ENCODE measurements at regions not wholly inside any gene's neighbourhood (a gene's known extent, or its start where the extent isn't known, plus 50 kb on each side); places are given as distances from the start of the nearest gene placed in this dataset.

DNA sequence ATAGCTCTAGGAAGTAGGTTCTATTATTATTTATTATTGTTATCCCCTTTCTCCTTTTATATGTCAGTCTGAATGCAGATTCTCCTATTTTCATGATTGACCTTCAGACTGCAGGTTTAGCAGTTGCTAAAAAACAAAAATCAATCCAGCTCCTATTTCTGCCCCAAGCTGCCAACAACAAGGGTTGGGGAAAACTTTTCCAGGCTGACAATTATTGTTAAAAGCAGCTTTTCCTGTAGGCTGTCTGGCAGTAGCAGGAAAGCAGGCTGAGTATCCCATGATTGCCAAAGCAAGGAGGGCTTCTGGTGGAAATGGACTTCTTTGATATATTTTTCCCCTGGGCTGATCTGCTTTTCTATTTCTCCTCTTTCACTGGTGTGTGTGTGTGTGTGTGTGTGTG, 78.0 kb upstream of the CTLA4 start:
- TF ChIP-seq GATA3 (IDR thresholded peaks at IDR 0.05; ENCODE audit: low read depth, low read length), result no peak
- no peak for TF ChIP-seq GATA2 (IDR thresholded peaks at IDR 0.05; ENCODE audit: low read depth, low read length)

- TF ChIP-seq GATA2 (IDR thresholded peaks at IDR 0.05; ENCODE audit: low read depth, low read length) (no peak), GATA3 (IDR thresholded peaks at IDR 0.05; ENCODE audit: low read depth, low read length) (no peak)
These were observed 77.3 kb upstream of the CTLA4 start for GRCh38 chr2:203790134-203790852.

- TF ChIP-seq GATA3 (IDR thresholded peaks at IDR 0.05; ENCODE audit: low read depth, low read length) (no peak), GATA2 (IDR thresholded peaks at IDR 0.05; ENCODE audit: low read depth, low read length) (no peak)
These were observed 71.1 kb upstream of the CTLA4 start for GRCh38 chr2:203796248-203797010.

- TF ChIP-seq GATA2 (IDR thresholded peaks at IDR 0.05; ENCODE audit: low read depth, low read length) (no peak), GATA3 (IDR thresholded peaks at IDR 0.05; ENCODE audit: low read depth, low read length) (no peak)
These were observed 70.3 kb upstream of the CTLA4 start for GRCh38 chr2:203797276-203797675.

- TF ChIP-seq GATA2 (IDR thresholded peaks at IDR 0.05; ENCODE audit: low read depth, low read length), result no peak
- TF ChIP-seq GATA3 (IDR thresholded peaks at IDR 0.05; ENCODE audit: low read depth, low read length), result no peak
These were observed 69.9 kb upstream of the CTLA4 start for GRCh38 chr2:203797712-203798111.

- no peak for TF ChIP-seq GATA2 (IDR thresholded peaks at IDR 0.05; ENCODE audit: low read depth, low read length)
- no peak for TF ChIP-seq GATA3 (IDR thresholded peaks at IDR 0.05; ENCODE audit: low read depth, low read length)
These were observed 69.1 kb upstream of the CTLA4 start for GRCh38 chr2:203798296-203799087.

DNA sequence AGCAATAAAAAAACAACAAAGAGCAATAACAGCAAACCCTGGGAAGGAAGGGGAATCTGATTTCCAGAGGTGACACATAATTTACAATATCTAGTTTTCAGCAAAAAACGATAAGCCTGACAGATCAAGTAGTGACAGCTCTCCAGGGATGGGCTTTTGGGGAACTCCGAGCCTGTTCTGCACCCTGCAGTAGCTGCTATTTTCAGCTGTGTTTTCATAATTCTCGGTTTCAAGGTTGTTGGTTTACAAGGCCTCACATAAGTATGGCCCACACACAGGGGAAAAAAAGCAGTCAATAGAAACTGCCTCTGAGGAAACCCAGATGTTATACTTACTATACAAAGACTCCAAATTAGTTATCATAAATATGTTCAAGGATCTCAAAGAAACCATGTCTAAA, 67.7 kb upstream of the CTLA4 start:
- TF ChIP-seq GATA3 (IDR thresholded peaks at IDR 0.05; ENCODE audit: low read depth, low read length) (no peak), GATA2 (IDR thresholded peaks at IDR 0.05; ENCODE audit: low read depth, low read length) (no peak)

- TF ChIP-seq GATA3 (IDR thresholded peaks at IDR 0.05; ENCODE audit: low read depth, low read length) (no peak), GATA2 (IDR thresholded peaks at IDR 0.05; ENCODE audit: low read depth, low read length) (no peak)
These were observed 66.8 kb upstream of the CTLA4 start for GRCh38 chr2:203800783-203801182.

DNA sequence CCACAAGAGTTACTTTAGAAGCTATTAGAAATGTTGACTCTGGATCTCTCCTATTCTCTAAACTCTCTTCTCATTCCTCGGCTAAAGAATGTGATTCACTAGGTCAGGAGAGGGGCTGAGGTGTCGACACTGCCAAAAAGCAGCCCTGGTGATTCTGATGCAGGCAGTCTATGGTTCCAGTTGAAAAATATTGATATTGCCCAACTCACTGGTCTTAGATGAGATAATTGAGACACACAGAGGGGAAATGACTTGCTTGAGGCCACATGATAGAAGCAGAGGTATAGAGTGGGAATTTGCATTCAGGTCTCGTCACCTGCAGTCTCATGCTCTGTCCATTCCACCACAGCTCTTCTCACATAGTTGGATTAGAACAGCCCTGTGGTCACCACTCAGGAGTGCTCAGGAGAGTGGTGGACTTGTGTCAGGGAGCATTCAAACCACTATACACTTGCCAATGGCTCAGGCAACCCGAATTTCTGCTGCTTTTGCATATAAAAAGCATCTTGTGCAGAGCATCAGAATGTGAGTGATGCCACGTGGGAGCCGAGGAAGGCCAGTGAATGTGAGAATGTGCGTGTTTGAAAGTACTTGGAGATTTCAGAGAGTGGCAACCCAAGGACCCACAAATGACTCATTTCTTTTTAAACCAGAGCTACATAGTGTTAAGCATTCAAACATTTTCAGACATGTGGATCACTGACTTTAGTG, 65.1 kb upstream of the CTLA4 start:
- TF ChIP-seq GATA2 (IDR thresholded peaks at IDR 0.05; ENCODE audit: low read depth, low read length) (no peak), GATA3 (IDR thresholded peaks at IDR 0.05; ENCODE audit: low read depth, low read length) (no peak)

DNA sequence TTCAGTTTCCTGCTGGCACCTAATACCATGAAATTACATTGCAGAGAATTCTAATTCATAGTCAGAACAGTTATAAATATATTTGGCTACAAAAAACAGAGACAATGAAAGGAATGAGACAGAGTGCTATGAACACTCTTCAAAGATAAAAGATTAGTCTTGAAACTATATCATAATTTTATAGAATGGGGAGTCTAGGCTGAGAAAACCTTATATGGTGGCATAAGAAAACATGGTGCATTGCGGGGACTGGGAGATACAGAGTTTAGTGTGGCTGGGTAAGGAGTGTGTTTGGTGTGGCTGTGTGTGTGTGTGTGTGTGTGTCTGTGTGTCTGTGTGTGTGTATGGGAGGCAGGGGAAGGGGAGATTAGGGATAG, 64.5 kb upstream of the CTLA4 start:
- TF ChIP-seq GATA3 (IDR thresholded peaks at IDR 0.05; ENCODE audit: low read depth, low read length) (no peak), GATA2 (IDR thresholded peaks at IDR 0.05; ENCODE audit: low read depth, low read length) (no peak)

DNA sequence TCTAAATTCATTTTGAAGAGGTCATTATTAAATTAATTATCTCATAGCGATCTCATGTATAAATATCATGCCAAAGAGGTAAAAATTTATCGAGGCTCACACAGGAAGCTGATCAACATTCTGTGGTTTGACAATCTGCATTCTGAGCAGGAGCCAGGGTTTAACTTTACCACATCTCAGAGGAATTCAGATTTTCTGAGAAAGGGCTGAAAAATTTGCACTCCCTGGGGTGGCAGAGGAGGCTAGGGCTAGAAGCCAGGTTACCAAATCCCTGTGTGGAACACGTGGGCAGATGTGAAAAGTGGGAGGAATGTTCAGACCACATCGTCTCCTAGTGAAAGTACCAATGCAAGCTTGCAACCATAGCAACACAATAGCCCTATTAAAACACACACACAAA, 63.5 kb upstream of the CTLA4 start:
- no peak for TF ChIP-seq GATA3 (IDR thresholded peaks at IDR 0.05; ENCODE audit: low read depth, low read length)
- no peak for TF ChIP-seq GATA2 (IDR thresholded peaks at IDR 0.05; ENCODE audit: low read depth, low read length)

DNA sequence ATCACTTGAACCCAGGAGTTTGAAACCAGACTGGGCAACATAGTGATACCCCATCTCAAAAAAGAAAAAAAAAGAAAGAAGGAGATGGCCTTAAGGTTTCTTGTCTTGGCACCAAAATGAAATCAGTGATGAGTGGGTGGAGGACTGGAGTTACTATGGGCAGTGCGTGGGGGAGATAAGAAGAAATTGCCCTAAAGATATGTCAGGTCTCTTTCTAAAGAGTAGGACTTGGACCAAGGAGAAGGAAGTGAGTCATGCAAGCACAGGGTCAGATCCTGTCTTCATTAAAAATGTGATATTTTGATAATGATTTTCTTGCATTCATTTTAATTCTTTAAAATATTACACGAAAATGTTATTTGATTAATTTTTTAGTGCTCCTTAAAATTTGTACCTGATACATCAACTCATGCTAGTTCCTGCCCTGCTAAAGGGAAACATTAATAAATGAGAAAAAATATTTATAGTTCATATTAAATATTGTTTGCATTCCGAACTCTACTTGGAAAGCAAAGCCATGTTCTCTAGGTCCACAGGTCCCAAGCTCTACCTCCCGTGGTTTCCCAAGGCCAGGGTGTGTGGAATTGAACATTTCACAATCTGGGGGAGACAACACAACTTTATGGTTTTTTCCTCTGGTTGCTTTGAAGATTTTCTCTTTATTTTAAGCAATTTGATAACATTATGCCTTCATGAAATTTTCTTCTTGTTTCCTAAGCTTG, 62.6 kb upstream of the CTLA4 start:
- TF ChIP-seq GATA2 (IDR thresholded peaks at IDR 0.05; ENCODE audit: low read depth, low read length) (no peak), GATA3 (IDR thresholded peaks at IDR 0.05; ENCODE audit: low read depth, low read length) (no peak)

DNA sequence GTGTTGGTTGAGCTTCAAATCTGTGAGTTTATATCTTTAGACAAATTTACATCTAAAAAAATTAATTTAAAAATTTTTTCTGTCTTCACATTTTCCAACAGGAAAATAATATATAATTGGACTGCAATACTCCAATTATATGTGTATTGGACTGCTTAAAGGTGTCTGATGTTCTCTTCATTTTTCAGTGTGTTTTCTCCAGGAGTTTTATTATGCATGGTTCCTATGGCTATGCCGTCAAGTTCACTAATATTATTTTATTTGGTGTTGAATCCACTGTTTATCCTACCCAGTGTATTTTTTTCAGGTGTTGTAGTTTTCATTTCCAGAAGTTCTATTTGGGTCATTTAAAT, 62.1 kb upstream of the CTLA4 start:
- TF ChIP-seq GATA2 (IDR thresholded peaks at IDR 0.05; ENCODE audit: low read depth, low read length) (no peak), GATA3 (IDR thresholded peaks at IDR 0.05; ENCODE audit: low read depth, low read length) (no peak)
